BLaER1 treated with 17β-estradiol and CSF1 and Interleukin-3, amounts not matched to agents 10 nM and 100 nM (cell line): ENCODE measurements at regions not wholly inside any gene's neighbourhood (a gene's known extent, or its start where the extent isn't known, plus 50 kb on each side); places are given as distances from the start of the nearest gene placed in this dataset.

Source experiments
- H3K27ac ChIP-seq, 11 experiments: shearing (Covaris generic); formaldehyde crosslinking; 2 replicates each; pipeline ENCODE4 v1.8.1; 2022
- H3K27me3 ChIP-seq, 11 experiments: shearing (Covaris generic); formaldehyde crosslinking; 2 replicates each; pipeline ENCODE4 v1.8.1; 2022
- H3K36me3 ChIP-seq, 11 experiments: shearing (Covaris generic); formaldehyde crosslinking; 2 replicates each; pipeline ENCODE4 v1.8.1; 2022
- H3K4me1 ChIP-seq, 10 experiments: shearing (Covaris generic); formaldehyde crosslinking; 2 replicates each; pipeline ENCODE4 v1.8.1; 2022
- H3K4me2 ChIP-seq, 11 experiments: shearing (Covaris generic); formaldehyde crosslinking; 2 replicates each; pipeline ENCODE4 v1.8.1; 2022
- H3K4me3 ChIP-seq, 10 experiments: shearing (Covaris generic); formaldehyde crosslinking; 2 replicates each; pipeline ENCODE4 v1.8.1; 2022
- H3K9ac ChIP-seq, 11 experiments: shearing (Covaris generic); formaldehyde crosslinking; 2 replicates each; pipeline ENCODE4 v1.8.1; 2022
- H3K9me3 ChIP-seq, 11 experiments: shearing (Covaris generic); formaldehyde crosslinking; replicated peaks in 1 of 11; 2 replicates each; pipeline ENCODE4 v1.8.1; 2022
- H4K20me1 ChIP-seq, 11 experiments: shearing (Covaris generic); formaldehyde crosslinking; 2 replicates each; pipeline ENCODE4 v1.8.1; 2022
- Cebpa-rat ChIP-seq, 11 experiments: shearing (Covaris generic); IDR thresholded peaks; 2 replicates each; pipeline ENCODE4 v1.8.1; 2022

DNA sequence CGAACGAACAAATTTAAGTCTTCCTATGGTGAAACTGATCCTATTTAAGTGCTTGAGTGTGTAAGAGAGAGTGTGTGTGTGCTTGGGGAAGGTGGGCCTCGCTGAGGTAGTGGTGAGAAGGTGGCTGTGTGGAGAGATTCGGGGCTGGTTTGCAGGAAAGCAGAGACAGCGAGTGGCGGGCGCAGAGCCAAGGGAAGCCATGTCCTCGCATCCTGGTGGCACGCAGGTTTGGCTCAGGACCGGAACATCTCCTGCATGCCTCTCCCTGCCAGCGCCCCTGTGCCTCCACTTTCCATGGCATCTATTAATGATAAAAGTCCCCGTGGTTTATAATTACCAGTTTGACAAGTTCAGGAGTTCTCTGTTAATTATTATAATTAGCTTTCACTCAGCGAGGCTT, 383.1 kb upstream of the CADM1 start:
- Histone ChIP-seq H3K9ac (no peak overlapping the region), H4K20me1 (no peaks in the 10 kb centered on the region), H3K4me2 (no peak overlapping the region), H3K4me3 (no peak overlapping the region), H3K36me3 (no peaks in the 10 kb centered on the region), H3K27ac (no peak overlapping the region), H3K27me3 (no peaks in the 10 kb centered on the region), H3K9me3 (peaks cover 0 to 1% (median 0%) of the 10 kb centered on the region in 11 experiments; a peak in 2 of 22 replicates), H3K4me1 (peaks cover 0 to 35% (median 0%) of the 10 kb centered on the region in 10 experiments; a peak in 6 of 20 replicates)
- no peak for TF ChIP-seq Cebpa-rat (IDR thresholded peaks at IDR 0.05)

DNA sequence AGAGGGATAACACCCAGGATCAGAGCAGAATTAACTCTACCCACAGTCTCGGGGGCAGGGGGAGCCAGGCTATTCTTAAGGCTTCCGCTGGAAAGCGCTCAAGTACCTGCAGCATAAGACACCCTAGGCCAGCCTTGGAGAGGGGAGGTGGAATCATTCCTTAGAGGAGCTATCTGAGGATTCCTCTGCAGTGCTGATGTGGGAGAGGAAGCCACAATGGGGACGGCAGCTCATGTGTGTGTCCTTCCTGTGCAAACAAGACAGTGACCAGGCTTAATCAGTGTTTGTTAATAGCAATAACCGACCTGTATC, 382.2 kb upstream of the CADM1 start:
- H3K4me2 ChIP-seq = no peak overlapping the region
- H3K4me1 ChIP-seq = peaks cover 0 to 27% (median 0%) of the 10 kb centered on the region in 10 experiments; a peak in 5 of 20 replicates
- H3K9ac ChIP-seq = no peak overlapping the region
- no peak overlapping the region for H3K4me3 ChIP-seq
- H3K27ac ChIP-seq = no peak overlapping the region
- H4K20me1 ChIP-seq = no peaks in the 10 kb centered on the region
- peaks cover 3 to 10% (median 8%) of the 10 kb centered on the region in 11 experiments; a peak in 19 of 22 replicates for H3K9me3 ChIP-seq
- TF ChIP-seq Cebpa-rat (IDR thresholded peaks at IDR 0.05) = no peak
- no peaks in the 10 kb centered on the region for H3K27me3 ChIP-seq
- no peaks in the 10 kb centered on the region for H3K36me3 ChIP-seq

DNA sequence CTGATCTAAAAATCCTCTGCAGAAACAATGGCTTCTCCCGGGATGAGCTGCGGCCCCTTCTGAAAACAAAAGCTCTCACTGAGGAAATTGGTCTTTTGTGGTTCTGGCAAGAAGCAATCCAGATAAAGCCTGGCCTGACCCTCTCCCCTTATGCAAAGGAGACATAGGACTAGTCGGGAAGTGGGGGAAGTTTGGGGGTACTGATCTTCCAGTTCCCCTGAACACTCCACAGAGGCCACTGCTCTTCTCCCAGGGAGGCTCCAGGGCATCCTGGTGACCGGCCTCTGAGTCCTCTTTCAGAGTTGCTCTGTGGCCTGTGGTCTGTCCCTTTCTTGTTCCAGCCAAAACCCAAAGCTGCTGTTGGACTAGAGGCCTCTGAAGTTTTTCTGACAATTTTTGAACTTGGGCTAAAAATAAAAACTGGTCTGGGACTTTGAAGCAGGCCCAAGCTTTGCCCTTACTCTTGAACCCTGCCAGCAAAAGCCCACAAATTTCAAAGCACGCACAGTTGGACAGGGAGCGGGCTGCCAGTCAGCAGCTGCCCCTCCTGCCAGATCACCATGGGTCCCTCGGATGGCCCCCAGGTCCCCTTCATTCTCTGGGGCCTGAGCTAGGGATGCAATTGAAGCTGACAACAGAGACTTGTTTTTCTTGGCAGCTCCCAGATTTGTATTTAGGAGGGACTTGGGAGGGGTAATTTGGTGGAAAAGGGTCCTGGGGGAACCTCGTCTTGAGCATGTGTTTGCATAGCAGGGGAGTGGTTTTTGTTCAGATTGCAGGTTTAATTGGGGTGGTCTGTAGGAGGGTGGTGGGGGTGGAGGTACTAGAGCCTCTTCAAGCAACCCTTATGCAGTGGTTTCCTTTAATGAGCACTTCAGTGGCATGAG, 381.6 kb upstream of the CADM1 start:
- Histone ChIP-seq H3K4me2 (peak overlapping the region in 2 of 11 experiments; percentile 62 to 78; a peak in 4 of 22 replicates), H3K36me3 (no peaks in the 10 kb centered on the region), H4K20me1 (no peaks in the 10 kb centered on the region), H3K27me3 (no peaks in the 10 kb centered on the region), H3K9ac (peak overlapping the region in 1 of 11 experiments; percentile 57; a peak in 2 of 22 replicates), H3K27ac (peak overlapping the region in 2 of 11 experiments; percentile 5 to 34; a peak in 2 of 22 replicates), H3K4me3 (no peak overlapping the region), H3K4me1 (peaks cover 0 to 24% (median 0%) of the 10 kb centered on the region in 10 experiments; a peak in 5 of 20 replicates), H3K9me3 (peaks cover 7 to 16% (median 14%) of the 10 kb centered on the region in 11 experiments; a peak in 21 of 22 replicates)
- no peak for TF ChIP-seq Cebpa-rat (IDR thresholded peaks at IDR 0.05)

DNA sequence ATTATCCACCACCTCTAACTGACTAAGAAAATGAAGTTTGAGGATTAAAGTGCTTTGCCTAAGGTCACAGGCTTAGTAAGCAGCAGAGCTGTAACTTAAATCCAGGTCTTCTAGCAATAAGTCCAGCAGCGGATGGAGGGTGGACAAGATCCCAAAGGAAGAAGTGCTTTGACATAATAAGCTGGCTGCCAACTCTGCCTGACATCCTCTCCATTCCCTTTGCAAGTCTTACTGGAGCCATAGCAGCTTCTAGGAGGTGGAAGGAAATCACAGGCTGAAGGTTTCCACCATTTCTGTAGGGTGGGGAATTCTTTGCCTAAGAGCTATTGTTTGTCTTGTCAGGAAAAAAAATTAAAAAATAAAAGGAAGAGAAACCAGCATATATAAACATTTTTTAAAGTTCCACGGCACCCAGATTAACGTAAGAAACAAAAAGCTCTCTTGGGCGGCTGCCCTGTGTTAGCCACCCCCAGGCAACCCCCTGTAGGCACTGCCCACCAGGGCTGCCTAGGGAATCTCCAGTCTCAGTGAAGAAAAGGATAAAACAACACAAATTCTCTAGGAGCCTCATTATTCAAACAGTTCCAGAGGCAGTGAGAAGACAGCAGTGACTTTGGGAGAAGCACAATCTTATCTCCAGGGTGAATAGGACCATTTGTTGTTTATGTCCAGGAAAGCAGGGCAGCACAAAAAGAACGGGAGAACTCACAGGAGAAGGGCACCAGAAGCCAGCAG, 380.8 kb upstream of the CADM1 start:
- Histone ChIP-seq H3K9ac (peak overlapping the region in 1 of 11 experiments; percentile 57; a peak in 2 of 22 replicates), H3K4me2 (peak overlapping the region in 3 of 11 experiments; percentile 8 to 78 (median 62); a peak in 4 of 22 replicates), H3K27ac (peak overlapping the region in 2 of 11 experiments; percentile 5 to 34; a peak in 2 of 22 replicates), H3K9me3 (peaks cover 7 to 22% (median 17%) of the 10 kb centered on the region in 11 experiments; a peak in 21 of 22 replicates), H3K27me3 (no peaks in the 10 kb centered on the region), H3K4me3 (no peak overlapping the region), H4K20me1 (no peaks in the 10 kb centered on the region), H3K4me1 (peaks cover 0 to 24% (median 0%) of the 10 kb centered on the region in 10 experiments; a peak in 5 of 20 replicates), H3K36me3 (no peaks in the 10 kb centered on the region)
- TF ChIP-seq Cebpa-rat (IDR thresholded peaks at IDR 0.05) = no peak

DNA sequence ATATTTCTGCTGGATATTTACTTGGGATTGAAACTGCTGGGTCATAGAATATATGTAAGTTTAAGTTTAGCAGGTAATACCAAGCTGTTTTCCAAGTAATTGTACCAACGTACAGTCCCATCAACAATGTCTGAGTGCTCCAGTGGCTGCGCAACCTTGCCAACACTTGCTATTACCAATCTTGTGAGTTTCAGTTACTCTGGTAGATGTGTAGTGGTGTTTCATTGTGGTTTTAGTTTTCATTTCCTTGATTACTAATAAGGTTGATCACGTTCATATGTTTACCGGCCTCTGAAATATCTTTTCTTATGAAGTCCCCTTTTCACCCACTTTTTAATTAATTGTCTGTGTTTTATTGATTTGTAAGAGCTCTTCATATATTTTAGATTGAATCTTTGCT, 370.6 kb upstream of the CADM1 start:
- peak overlapping the region in 4 of 11 experiments; percentile 18 to 37 (median 26); a peak in 6 of 22 replicates for H3K4me2 ChIP-seq
- H3K27ac ChIP-seq = no peak overlapping the region
- no peak overlapping the region for H3K9ac ChIP-seq
- H3K4me1 ChIP-seq = peaks cover 0 to 39% (median 22%) of the 10 kb centered on the region in 10 experiments; a peak in 17 of 20 replicates
- H3K9me3 ChIP-seq = no peaks in the 10 kb centered on the region
- no peaks in the 10 kb centered on the region for H4K20me1 ChIP-seq
- H3K27me3 ChIP-seq = no peaks in the 10 kb centered on the region
- no peaks in the 10 kb centered on the region for H3K36me3 ChIP-seq
- no peak for TF ChIP-seq Cebpa-rat (IDR thresholded peaks at IDR 0.05)
- no peak overlapping the region for H3K4me3 ChIP-seq

DNA sequence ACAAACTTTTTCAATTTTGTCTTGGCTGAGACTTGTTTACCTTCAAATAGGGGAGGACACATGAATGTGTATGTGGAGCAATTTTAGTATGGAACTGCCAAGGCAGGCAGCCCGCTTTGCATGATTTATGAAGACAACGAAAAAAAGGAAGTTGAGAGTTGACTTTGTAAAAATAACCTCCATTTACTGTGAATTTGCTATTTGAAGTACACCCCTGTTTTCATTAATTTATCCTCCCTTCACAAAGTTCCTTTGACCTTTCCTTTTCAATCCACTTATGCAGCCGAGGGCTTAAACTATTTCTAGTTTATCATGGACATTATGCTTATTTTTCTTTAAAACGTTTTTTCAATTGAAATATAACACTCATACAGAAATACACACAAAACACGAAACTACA, 369.6 kb upstream of the CADM1 start:
- no peak overlapping the region for H3K27ac ChIP-seq
- no peaks in the 10 kb centered on the region for H3K9me3 ChIP-seq
- H4K20me1 ChIP-seq = no peaks in the 10 kb centered on the region
- no peaks in the 10 kb centered on the region for H3K36me3 ChIP-seq
- no peaks in the 10 kb centered on the region for H3K27me3 ChIP-seq
- H3K9ac ChIP-seq = no peak overlapping the region
- TF ChIP-seq Cebpa-rat (IDR thresholded peaks at IDR 0.05) = no peak
- peak overlapping the region in 6 of 11 experiments; percentile 2 to 81 (median 66); a peak in 11 of 22 replicates for H3K4me2 ChIP-seq
- H3K4me3 ChIP-seq = no peak overlapping the region
- H3K4me1 ChIP-seq = peaks cover 0 to 39% (median 22%) of the 10 kb centered on the region in 10 experiments; a peak in 17 of 20 replicates

DNA sequence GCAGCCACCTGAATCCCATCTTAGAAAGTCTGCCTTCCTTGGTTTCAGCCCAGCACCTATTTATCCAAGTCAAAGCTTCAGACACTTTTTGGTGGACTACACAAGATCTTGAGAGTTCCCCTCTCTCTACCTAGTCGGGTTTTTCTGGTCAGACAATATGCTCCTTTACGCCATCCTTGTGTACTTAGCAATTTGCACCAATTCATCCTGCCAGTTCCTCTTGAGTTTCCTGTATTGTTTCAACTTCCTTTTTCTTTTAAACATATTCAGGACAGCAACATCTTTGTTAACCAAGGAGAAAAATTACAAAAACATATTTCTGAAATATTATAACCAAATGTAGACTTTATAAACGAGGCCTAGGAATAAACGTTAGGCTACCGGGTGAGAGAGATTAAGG, 368.2 kb upstream of the CADM1 start:
- H3K9me3 ChIP-seq = no peaks in the 10 kb centered on the region
- no peaks in the 10 kb centered on the region for H4K20me1 ChIP-seq
- no peak overlapping the region for H3K9ac ChIP-seq
- H3K4me2 ChIP-seq = peak overlapping the region; percentile 2 to 81 (median 29); a peak in 17 of 22 replicates
- peaks cover 0 to 39% (median 22%) of the 10 kb centered on the region in 10 experiments; a peak in 17 of 20 replicates for H3K4me1 ChIP-seq
- TF ChIP-seq Cebpa-rat (IDR thresholded peaks at IDR 0.05) = no peak
- H3K27me3 ChIP-seq = no peaks in the 10 kb centered on the region
- H3K4me3 ChIP-seq = no peak overlapping the region
- H3K36me3 ChIP-seq = no peaks in the 10 kb centered on the region
- H3K27ac ChIP-seq = no peak overlapping the region

DNA sequence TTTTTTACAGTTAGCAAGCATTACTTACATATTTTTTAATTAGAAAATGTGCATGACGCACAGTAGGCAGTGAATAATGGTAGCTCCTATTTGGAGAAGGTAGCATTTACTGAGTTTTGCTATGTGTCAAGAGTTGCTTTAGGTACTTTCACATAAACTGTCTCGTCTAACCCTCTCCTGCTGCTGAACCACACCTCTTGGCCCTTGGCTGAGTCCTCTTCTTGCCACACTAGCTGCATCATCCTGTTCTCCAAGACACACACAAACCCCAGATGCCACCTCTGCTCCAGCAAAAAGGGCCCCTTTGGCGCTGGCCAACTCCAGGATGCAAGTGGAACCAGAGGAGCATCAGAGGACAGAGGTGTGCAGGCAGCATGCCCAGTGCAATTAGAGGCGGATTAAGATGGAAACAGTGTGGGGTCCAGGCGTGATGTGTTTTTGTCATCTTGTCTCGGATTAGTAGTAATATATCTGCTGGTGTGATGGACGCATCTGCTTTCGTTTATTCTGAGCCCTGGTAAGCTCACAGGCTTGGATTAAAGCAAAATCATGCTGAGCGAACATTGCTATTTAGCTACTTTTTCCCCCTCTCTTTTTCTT, 367.0 kb upstream of the CADM1 start:
- H3K4me2 ChIP-seq = 0 out of 22 replicates have a peak overlapping the region, but pooled peaks of 1 of the 11 experiments have one; percentile 65
- H3K27me3 ChIP-seq = no peaks in the 10 kb centered on the region

More for the DNA sequence above, 367.0 kb upstream of the CADM1 start:
- no peak overlapping the region for H3K27ac ChIP-seq
- no peaks in the 10 kb centered on the region for H3K9me3 ChIP-seq
- H3K4me3 ChIP-seq = no peak overlapping the region
- H3K36me3 ChIP-seq = no peaks in the 10 kb centered on the region
- H4K20me1 ChIP-seq = no peaks in the 10 kb centered on the region
- peaks cover 0 to 39% (median 22%) of the 10 kb centered on the region in 10 experiments; a peak in 17 of 20 replicates for H3K4me1 ChIP-seq
- no peak overlapping the region for H3K9ac ChIP-seq
- no peak for TF ChIP-seq Cebpa-rat (IDR thresholded peaks at IDR 0.05)
